ENCODE measurements at regions not wholly inside any gene's neighbourhood (a gene's known extent, or its start where the extent isn't known, plus 50 kb on each side); places are given as distances from the start of the nearest gene placed in this dataset.

DNA sequence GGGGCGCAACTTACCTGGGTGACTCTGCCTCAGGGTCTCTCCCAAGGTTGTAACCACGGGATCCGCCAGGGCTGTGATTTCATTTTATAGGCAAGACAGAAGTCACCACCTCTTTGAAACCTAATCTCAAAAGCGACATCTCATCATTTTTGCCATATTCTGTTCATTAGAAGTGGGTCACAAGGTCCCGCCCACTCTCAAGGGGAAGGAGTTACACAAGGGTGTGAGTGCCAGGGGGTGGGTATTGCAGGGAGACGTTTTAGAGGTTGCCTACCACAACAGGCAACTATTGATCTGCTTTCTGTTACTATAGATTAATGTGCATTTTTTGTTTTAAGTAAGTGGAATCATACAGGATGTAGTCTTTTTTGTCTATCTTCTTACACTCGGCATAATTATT is 56.6 kb upstream of the ADPGK start:
- H3K9ac ChIP-seq (ENCODE audit: low read depth in 1 of 2, low read length in 2 of 2), result no peak overlapping the region
- no peaks in the 10 kb centered on the region for H3K4me1 ChIP-seq (ENCODE audit: control insufficient read depth in 4 of 4, insufficient read depth in 4 of 4, low read length in 3 of 4)
- TF ChIP-seq, protein P1, sequence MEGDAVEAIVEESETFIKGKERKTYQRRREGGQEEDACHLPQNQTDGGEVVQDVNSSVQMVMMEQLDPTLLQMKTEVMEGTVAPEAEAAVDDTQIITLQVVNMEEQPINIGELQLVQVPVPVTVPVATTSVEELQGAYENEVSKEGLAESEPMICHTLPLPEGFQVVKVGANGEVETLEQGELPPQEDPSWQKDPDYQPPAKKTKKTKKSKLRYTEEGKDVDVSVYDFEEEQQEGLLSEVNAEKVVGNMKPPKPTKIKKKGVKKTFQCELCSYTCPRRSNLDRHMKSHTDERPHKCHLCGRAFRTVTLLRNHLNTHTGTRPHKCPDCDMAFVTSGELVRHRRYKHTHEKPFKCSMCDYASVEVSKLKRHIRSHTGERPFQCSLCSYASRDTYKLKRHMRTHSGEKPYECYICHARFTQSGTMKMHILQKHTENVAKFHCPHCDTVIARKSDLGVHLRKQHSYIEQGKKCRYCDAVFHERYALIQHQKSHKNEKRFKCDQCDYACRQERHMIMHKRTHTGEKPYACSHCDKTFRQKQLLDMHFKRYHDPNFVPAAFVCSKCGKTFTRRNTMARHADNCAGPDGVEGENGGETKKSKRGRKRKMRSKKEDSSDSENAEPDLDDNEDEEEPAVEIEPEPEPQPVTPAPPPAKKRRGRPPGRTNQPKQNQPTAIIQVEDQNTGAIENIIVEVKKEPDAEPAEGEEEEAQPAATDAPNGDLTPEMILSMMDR (IDR thresholded peaks at IDR 0.05; ENCODE audit: low read depth, low read length, missing input control), result no peak
- H3K27ac ChIP-seq (ENCODE audit: low read depth in 1 of 2, low read length in 2 of 2), result no peak overlapping the region
- H3K9me3 ChIP-seq (ENCODE audit: control insufficient read depth in 4 of 4, low read length in 3 of 4), result no peaks in the 10 kb centered on the region
- DNase-seq (ENCODE audit: low spot score), result no peak
- 77% methylated on average over 7 of the region's 7 CpGs for WGBS
- H3K4me3 ChIP-seq (ENCODE audit: low read depth in 1 of 3, low read length in 3 of 3), result no peak overlapping the region
- no peaks in the 10 kb centered on the region for H3K27me3 ChIP-seq (ENCODE audit: control insufficient read depth in 4 of 4, insufficient read depth in 4 of 4, low read length in 3 of 4)
- no peaks in the 10 kb centered on the region for H3K36me3 ChIP-seq (ENCODE audit: control insufficient read depth in 4 of 4, insufficient read depth in 3 of 4, low read depth in 1 of 4, low read length in 3 of 4)

DNA sequence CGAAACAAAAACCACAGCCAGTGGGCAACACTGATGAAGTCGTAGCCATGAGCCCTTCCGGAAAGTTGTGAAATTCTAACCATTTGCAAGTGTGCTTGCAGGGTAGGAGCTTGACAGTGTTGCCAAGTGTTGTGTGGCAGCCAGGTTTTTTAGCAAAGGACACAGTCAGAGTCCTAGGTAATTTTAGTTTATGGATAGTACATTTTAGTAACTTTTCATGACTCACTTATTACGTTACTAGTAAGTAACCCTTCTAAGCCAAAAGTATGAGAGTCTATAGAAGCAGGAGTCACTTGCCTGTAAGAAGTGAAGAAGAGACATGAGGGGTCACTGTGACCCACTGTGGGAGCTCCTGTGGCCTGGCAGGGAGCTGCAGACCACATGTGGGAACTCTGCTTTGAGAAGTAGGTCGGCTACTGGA is 54.8 kb upstream of the ADPGK start:
- no peak overlapping the region for H3K27ac ChIP-seq (ENCODE audit: low read depth in 1 of 2, low read length in 2 of 2)
- H3K27me3 ChIP-seq (ENCODE audit: control insufficient read depth in 4 of 4, insufficient read depth in 4 of 4, low read length in 3 of 4), result no peaks in the 10 kb centered on the region
- no peak overlapping the region for H3K9ac ChIP-seq (ENCODE audit: low read depth in 1 of 2, low read length in 2 of 2)
- no peaks in the 10 kb centered on the region for H3K4me1 ChIP-seq (ENCODE audit: control insufficient read depth in 4 of 4, insufficient read depth in 4 of 4, low read length in 3 of 4)
- H3K36me3 ChIP-seq (ENCODE audit: control insufficient read depth in 4 of 4, insufficient read depth in 3 of 4, low read depth in 1 of 4, low read length in 3 of 4), result no peaks in the 10 kb centered on the region
- WGBS, result 79% methylated on average over 5 of the region's 5 CpGs
- no peaks in the 10 kb centered on the region for H3K9me3 ChIP-seq (ENCODE audit: control insufficient read depth in 4 of 4, low read length in 3 of 4)
- no peak for TF ChIP-seq RXRA (IDR thresholded peaks at IDR 0.05)
- TF ChIP-seq, protein P2, sequence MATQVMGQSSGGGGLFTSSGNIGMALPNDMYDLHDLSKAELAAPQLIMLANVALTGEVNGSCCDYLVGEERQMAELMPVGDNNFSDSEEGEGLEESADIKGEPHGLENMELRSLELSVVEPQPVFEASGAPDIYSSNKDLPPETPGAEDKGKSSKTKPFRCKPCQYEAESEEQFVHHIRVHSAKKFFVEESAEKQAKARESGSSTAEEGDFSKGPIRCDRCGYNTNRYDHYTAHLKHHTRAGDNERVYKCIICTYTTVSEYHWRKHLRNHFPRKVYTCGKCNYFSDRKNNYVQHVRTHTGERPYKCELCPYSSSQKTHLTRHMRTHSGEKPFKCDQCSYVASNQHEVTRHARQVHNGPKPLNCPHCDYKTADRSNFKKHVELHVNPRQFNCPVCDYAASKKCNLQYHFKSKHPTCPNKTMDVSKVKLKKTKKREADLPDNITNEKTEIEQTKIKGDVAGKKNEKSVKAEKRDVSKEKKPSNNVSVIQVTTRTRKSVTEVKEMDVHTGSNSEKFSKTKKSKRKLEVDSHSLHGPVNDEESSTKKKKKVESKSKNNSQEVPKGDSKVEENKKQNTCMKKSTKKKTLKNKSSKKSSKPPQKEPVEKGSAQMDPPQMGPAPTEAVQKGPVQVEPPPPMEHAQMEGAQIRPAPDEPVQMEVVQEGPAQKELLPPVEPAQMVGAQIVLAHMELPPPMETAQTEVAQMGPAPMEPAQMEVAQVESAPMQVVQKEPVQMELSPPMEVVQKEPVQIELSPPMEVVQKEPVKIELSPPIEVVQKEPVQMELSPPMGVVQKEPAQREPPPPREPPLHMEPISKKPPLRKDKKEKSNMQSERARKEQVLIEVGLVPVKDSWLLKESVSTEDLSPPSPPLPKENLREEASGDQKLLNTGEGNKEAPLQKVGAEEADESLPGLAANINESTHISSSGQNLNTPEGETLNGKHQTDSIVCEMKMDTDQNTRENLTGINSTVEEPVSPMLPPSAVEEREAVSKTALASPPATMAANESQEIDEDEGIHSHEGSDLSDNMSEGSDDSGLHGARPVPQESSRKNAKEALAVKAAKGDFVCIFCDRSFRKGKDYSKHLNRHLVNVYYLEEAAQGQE (IDR thresholded peaks at IDR 0.05), result no peak
- TF ChIP-seq HNF4G (IDR thresholded peaks at IDR 0.05), result no peak
- TF ChIP-seq NR2F2 (IDR thresholded peaks at IDR 0.05), result no peak
- no peak for TF ChIP-seq JUND (IDR thresholded peaks at IDR 0.05)
- no peak for TF ChIP-seq RAD21 (IDR thresholded peaks at IDR 0.05)
- no peak for DNase-seq (ENCODE audit: low spot score)
- no peak overlapping the region for H3K4me3 ChIP-seq (ENCODE audit: low read depth in 1 of 3, low read length in 3 of 3)

DNA sequence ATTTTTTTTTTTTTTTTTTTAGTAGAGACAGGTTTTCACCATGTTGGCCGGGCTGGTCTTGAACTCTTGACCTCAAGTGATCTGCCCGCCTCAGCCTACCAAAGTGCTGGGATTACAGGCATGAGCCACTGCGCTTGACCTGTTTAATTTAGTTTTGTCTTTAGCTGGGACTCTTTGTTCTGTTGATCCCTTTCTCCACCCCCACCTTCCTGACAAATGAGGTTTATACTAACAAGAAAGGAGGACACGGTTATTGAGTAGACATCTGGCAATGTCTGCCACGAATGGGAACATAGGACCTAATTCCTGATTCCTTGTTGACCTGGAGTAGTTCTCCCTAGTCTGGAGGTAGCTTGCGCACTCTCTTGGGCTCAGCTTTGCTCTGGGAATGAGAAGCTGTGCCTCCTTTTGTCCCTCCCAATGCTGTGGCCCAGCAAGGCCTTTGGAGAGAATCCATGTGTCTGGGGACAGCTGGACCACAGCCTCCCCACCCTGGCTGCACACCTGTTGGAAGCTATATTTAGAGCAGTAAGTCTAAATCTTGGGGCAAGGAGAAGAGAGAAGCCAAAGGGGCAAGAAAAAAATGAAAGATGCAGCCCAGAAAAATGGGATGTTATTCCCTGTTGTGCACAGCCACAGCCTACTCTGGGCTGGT is 53.2 kb upstream of the ADPGK start:
- H3K27ac ChIP-seq (ENCODE audit: low read depth in 1 of 2, low read length in 2 of 2), result no peak overlapping the region
- no peak for DNase-seq (ENCODE audit: low spot score)
- H3K36me3 ChIP-seq (ENCODE audit: control insufficient read depth in 4 of 4, insufficient read depth in 3 of 4, low read depth in 1 of 4, low read length in 3 of 4), result no peaks in the 10 kb centered on the region
- H3K27me3 ChIP-seq (ENCODE audit: control insufficient read depth in 4 of 4, insufficient read depth in 4 of 4, low read length in 3 of 4), result peaks cover 0 to 3% (median 0%) of the 10 kb centered on the region in 4 donors
- H3K9me3 ChIP-seq (ENCODE audit: control insufficient read depth in 4 of 4, low read length in 3 of 4), result no peaks in the 10 kb centered on the region
- no peak for TF ChIP-seq RXRA (IDR thresholded peaks at IDR 0.05)
- TF ChIP-seq FOXA2 (IDR thresholded peaks at IDR 0.05), result no peak
- TF ChIP-seq RAD21 (IDR thresholded peaks at IDR 0.05), result no peak
- TF ChIP-seq, protein P2 (IDR thresholded peaks at IDR 0.05), result no peak
- TF ChIP-seq, protein P1 (IDR thresholded peaks at IDR 0.05; ENCODE audit: low read depth, low read length, missing input control), result no peak
- TF ChIP-seq NR2F2 (IDR thresholded peaks at IDR 0.05), result no peak
- TF ChIP-seq YY1 (IDR thresholded peaks at IDR 0.05), result no peak
- TF ChIP-seq, protein P3, sequence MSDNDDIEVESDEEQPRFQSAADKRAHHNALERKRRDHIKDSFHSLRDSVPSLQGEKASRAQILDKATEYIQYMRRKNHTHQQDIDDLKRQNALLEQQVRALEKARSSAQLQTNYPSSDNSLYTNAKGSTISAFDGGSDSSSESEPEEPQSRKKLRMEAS (IDR thresholded peaks at IDR 0.05), result no peak
- TF ChIP-seq JUND (IDR thresholded peaks at IDR 0.05), result no peak
- TF ChIP-seq GABPA (IDR thresholded peaks at IDR 0.05 in 1 of 2, conservative IDR thresholded peaks at IDR 0.05 in 1 of 2), result no peak
- 77% methylated on average over 6 of the region's 6 CpGs for WGBS
- no peak overlapping the region for H3K9ac ChIP-seq (ENCODE audit: low read depth in 1 of 2, low read length in 2 of 2)
- no peak overlapping the region for H3K4me3 ChIP-seq (ENCODE audit: low read depth in 1 of 3, low read length in 3 of 3)
- H3K4me1 ChIP-seq (ENCODE audit: control insufficient read depth in 4 of 4, insufficient read depth in 4 of 4, low read length in 3 of 4), result no peaks in the 10 kb centered on the region
